ENCODE measurements at regions not wholly inside any gene's neighbourhood (a gene's known extent, or its start where the extent isn't known, plus 50 kb on each side); places are given as distances from the start of the nearest gene placed in this dataset.

DNA sequence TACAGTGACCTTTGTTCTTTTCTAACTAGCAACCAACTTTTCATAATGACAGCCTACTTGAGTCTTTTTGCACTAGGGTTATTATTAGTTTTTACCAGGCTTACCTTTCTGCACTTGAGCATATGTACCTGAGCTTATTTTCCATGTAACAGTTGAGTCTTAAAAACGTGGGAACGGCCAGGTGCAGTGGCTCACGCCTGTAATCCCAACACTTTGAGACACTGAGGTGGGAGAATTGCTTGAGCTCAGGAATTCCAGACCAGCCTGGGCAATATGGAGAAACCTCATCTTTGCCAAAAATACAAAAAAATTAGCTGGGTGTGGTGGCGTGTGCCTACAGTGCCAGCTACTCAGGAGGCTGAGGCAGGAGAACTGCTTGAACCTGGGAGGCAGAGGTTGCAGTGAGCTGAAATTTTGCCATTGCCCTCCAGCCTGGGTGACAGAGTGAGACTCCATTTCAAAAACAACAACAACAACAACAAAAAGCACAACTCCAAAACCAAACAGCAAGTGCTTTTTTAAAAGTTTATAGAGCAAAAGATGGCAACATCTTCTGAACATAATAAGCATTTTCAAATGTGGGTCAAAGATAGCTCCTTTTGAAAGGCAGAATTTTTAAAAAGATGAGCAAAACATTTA is 57.1 kb upstream of the CD28 start:
- TF ChIP-seq, protein P1, sequence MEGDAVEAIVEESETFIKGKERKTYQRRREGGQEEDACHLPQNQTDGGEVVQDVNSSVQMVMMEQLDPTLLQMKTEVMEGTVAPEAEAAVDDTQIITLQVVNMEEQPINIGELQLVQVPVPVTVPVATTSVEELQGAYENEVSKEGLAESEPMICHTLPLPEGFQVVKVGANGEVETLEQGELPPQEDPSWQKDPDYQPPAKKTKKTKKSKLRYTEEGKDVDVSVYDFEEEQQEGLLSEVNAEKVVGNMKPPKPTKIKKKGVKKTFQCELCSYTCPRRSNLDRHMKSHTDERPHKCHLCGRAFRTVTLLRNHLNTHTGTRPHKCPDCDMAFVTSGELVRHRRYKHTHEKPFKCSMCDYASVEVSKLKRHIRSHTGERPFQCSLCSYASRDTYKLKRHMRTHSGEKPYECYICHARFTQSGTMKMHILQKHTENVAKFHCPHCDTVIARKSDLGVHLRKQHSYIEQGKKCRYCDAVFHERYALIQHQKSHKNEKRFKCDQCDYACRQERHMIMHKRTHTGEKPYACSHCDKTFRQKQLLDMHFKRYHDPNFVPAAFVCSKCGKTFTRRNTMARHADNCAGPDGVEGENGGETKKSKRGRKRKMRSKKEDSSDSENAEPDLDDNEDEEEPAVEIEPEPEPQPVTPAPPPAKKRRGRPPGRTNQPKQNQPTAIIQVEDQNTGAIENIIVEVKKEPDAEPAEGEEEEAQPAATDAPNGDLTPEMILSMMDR (conservative IDR thresholded peaks at IDR 0.05), result no peak
- H3K4me3 Mint-ChIP-seq, result peak overlapping the region; percentile 4
- H3K27me3 Mint-ChIP-seq (ENCODE audit: low read depth), result no peaks in the 10 kb centered on the region
- H3K36me3 Mint-ChIP-seq (ENCODE audit: low read depth), result no peaks in the 10 kb centered on the region
- DNase-seq (ENCODE audit: low read depth, low spot score), result no peak
- H3K27ac Mint-ChIP-seq (ENCODE audit: unreplicated experiment), result peak overlapping the region; percentile 54
- H3K9me3 Mint-ChIP-seq, result peaks cover 5% of the 10 kb centered on the region
- H3K4me1 Mint-ChIP-seq, result peaks cover 23% of the 10 kb centered on the region

DNA sequence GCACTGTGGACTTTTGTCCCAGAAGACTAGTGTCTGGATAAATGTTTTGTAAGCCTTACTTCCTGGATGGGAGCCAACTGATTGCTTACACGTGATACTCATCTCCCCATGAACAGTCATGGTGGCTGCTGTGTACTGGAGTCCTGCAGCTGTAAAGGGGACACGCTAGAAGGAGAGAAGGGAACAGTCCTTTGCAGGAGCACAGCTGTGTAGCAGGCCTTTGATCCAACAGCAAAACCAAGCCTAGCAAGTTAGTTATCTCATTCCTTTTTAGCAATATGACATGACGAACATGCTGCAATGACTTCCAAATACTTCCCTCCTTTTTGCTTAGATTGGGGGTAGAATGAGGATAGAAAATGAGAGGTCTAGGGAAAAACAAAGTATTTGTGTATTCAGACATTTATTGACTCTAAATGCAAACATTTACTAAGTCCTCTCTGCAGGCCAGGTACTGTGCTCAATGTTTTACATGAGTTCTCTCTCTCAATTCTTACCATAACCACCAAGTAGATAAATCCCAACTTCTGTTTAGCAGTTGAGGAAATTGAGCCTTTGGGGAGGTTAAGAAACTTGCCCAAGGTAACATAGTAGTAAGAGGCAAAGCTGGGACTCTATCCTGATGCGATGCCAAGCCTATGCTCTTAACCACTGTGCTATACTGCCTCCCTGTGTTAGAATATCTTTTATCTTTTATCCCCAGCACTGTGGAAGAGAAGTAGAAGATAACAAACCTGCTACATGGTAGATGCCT is 55.4 kb upstream of the CD28 start:
- DNase-seq (ENCODE audit: low read depth, low spot score), result no peak
- peak overlapping the region; percentile 38 for H3K27ac Mint-ChIP-seq (ENCODE audit: unreplicated experiment)
- H3K27me3 Mint-ChIP-seq (ENCODE audit: low read depth), result no peaks in the 10 kb centered on the region

DNA sequence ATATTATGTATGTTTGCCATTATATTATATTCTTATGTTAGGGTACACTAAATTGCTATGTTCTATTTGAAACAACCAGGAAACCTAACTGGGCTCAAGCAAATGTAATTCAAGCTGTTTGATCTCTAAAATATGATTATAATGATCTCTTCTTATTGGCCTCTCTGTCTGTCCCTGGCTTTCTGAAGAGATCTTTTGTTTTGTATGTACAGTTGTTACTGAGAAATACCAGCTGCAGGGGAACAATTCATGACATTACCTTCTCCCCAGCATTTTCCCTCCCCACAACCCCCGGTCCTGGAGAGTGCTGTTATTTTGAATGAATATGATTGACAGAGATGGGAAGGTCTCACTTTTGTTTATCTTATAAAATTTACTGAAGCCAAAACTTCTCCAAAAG is 54.8 kb upstream of the CD28 start:
- no peak for DNase-seq (ENCODE audit: low read depth, low spot score)
- Mint-ChIP-seq H3K4me1 (peaks cover 35% of the 10 kb centered on the region), H3K36me3 (ENCODE audit: low read depth) (no peaks in the 10 kb centered on the region), H3K27me3 (ENCODE audit: low read depth) (no peaks in the 10 kb centered on the region), H3K9me3 (peaks cover 5% of the 10 kb centered on the region), H3K27ac (ENCODE audit: unreplicated experiment) (peak overlapping the region; percentile 68), H3K4me3 (no peak overlapping the region)
- TF ChIP-seq, protein P1 (conservative IDR thresholded peaks at IDR 0.05), result no peak

More for the DNA sequence above, 55.4 kb upstream of the CD28 start:
- TF ChIP-seq, protein P1 (conservative IDR thresholded peaks at IDR 0.05), result peak; percentile 59
- Mint-ChIP-seq H3K36me3 (ENCODE audit: low read depth) (no peaks in the 10 kb centered on the region), H3K9me3 (peaks cover 5% of the 10 kb centered on the region), H3K4me3 (no peak overlapping the region), H3K4me1 (peaks cover 33% of the 10 kb centered on the region)

DNA sequence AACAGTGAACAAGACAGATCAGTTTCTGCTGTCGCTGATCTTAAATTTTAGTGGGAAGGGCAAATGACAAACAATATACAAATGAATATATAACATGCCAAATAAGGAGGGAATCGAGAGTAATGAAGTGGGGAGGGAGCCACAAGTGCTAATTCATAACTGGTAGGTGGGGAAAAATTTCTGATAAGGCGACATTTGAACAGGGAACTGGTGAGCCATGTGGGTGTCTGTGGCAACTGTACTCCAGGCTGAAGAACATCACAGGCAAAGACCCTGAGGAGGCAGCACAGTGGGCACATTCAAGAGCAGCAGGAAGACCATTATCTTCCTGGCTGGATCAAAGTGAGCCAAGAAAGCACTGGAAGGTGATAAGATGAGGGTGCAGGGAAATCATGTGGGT is 51.6 kb upstream of the CD28 start:
- no peak overlapping the region for H3K4me3 Mint-ChIP-seq
- H3K9me3 Mint-ChIP-seq, result peaks cover 5% of the 10 kb centered on the region
- no peaks in the 10 kb centered on the region for H3K36me3 Mint-ChIP-seq (ENCODE audit: low read depth)
- DNase-seq (ENCODE audit: low read depth, low spot score), result no peak
- no peak overlapping the region for H3K27ac Mint-ChIP-seq (ENCODE audit: unreplicated experiment)
- no peaks in the 10 kb centered on the region for H3K27me3 Mint-ChIP-seq (ENCODE audit: low read depth)
- H3K4me1 Mint-ChIP-seq, result peaks cover 40% of the 10 kb centered on the region
- TF ChIP-seq, protein P1 (conservative IDR thresholded peaks at IDR 0.05), result no peak

DNA sequence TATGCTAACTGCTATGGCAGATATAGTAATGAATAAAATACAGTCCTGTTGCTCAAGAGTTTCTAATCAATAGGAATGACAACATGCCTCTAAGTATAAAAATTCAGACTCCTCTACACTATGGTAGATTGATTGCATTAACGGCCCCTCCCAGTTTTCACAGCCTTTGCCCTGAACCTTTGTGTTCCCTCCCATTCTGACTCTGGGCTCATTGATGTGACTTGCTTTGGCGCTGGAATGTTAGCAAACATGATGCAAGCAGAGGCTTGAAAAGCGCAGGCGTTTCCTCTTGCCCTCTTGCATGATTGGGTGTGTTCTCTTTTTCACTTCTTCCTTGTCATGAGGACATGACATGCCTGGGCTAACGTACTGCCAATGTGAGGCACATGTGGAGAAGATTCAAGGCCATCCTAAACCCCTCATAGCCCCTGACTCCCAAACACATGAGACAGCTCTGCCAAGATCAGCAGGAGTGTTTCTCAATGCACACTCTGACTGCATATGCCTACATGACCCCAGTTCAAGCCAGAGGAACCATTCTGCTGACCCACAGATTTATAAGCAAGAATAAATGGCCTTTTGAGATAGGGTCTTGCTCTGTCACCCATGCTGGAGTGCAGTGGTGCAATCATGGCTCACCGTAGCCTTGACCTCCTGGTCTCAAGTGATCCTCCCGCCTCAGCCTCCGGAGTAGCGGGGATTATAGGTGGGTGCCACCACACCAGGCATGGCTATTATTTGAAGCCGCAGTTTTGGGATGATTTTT is 49.7 kb upstream of the CD28 start:
- no peak for DNase-seq (ENCODE audit: low read depth, low spot score)

More for the DNA sequence above, 49.7 kb upstream of the CD28 start:
- Mint-ChIP-seq H3K9me3 (peaks cover 5% of the 10 kb centered on the region), H3K36me3 (ENCODE audit: low read depth) (no peaks in the 10 kb centered on the region), H3K4me3 (no peak overlapping the region), H3K27ac (ENCODE audit: unreplicated experiment) (no peak overlapping the region), H3K27me3 (ENCODE audit: low read depth) (no peaks in the 10 kb centered on the region), H3K4me1 (peaks cover 30% of the 10 kb centered on the region)
- TF ChIP-seq, protein P1 (conservative IDR thresholded peaks at IDR 0.05), result no peak

All from neural crest cell (in vitro differentiated cells).